ENCODE measurements at regions not wholly inside any gene's neighbourhood (a gene's known extent, or its start where the extent isn't known, plus 50 kb on each side); places are given as distances from the start of the nearest gene placed in this dataset.
A peak's percentile ranks its signal among the peaks of the same experiment; 100 is the strongest.
"Not testable (repeated sequence)": the region's sequence is repeated elsewhere in the genome, so short reads cannot be mapped to it uniquely, and the experiment has no call there.

GRCh38 chr7:56373314-56373713 is 257.1 kb upstream of the NUPR2 start:
- not testable (repeated sequence) for H3K4me1 ChIP-seq (ENCODE audit: insufficient read depth); H3K4me3 ChIP-seq (ENCODE audit: low read depth, low read length); H3K36me3 ChIP-seq (ENCODE audit: insufficient read depth); DNase-seq (ENCODE audit: extremely low spot score); H3K27ac ChIP-seq (ENCODE audit: low read depth)
- 94% methylated on average over 19 of the region's 24 CpGs for WGBS

GRCh38 chr7:56371792-56372191 is 255.6 kb upstream of the NUPR2 start:
- not testable (repeated sequence) for H3K36me3 ChIP-seq (ENCODE audit: insufficient read depth); H3K4me1 ChIP-seq (ENCODE audit: insufficient read depth); DNase-seq (ENCODE audit: extremely low spot score); H3K4me3 ChIP-seq (ENCODE audit: low read depth, low read length); H3K27ac ChIP-seq (ENCODE audit: low read depth)
- 91% methylated on average over 15 of the region's 27 CpGs for WGBS

GRCh38 chr7:56370208-56370872 is 254.1 kb upstream of the NUPR2 start:
- WGBS = 97% methylated on average over 8 of the region's 43 CpGs
- not testable (repeated sequence) for H3K4me3 ChIP-seq (ENCODE audit: low read depth, low read length); DNase-seq (ENCODE audit: extremely low spot score); H3K4me1 ChIP-seq (ENCODE audit: insufficient read depth); H3K27ac ChIP-seq (ENCODE audit: low read depth); H3K36me3 ChIP-seq (ENCODE audit: insufficient read depth)

- H3K4me1 ChIP-seq (ENCODE audit: insufficient read depth); H3K36me3 ChIP-seq (ENCODE audit: insufficient read depth); H3K4me3 ChIP-seq (ENCODE audit: low read depth, low read length); DNase-seq (ENCODE audit: extremely low spot score); H3K27ac ChIP-seq (ENCODE audit: low read depth): not testable (repeated sequence)
- 94% methylated on average over 19 of the region's 19 CpGs for WGBS
These were observed 251.7 kb upstream of the NUPR2 start for GRCh38 chr7:56367914-56368313.

GRCh38 chr7:56367411-56367810 is 251.2 kb upstream of the NUPR2 start:
- H3K27ac ChIP-seq (ENCODE audit: low read depth); H3K4me3 ChIP-seq (ENCODE audit: low read depth, low read length); DNase-seq (ENCODE audit: extremely low spot score); H3K4me1 ChIP-seq (ENCODE audit: insufficient read depth); H3K36me3 ChIP-seq (ENCODE audit: insufficient read depth): not testable (repeated sequence)
- WGBS = 94% methylated on average over 24 of the region's 24 CpGs

GRCh38 chr7:56366701-56367100 is 250.5 kb upstream of the NUPR2 start:
- not testable (repeated sequence) for H3K36me3 ChIP-seq (ENCODE audit: insufficient read depth); DNase-seq (ENCODE audit: extremely low spot score); H3K4me1 ChIP-seq (ENCODE audit: insufficient read depth); H3K4me3 ChIP-seq (ENCODE audit: low read depth, low read length); H3K27ac ChIP-seq (ENCODE audit: low read depth)
- 92% methylated on average over 22 of the region's 22 CpGs for WGBS

- not testable (repeated sequence) for H3K27ac ChIP-seq (ENCODE audit: low read depth); DNase-seq (ENCODE audit: extremely low spot score); H3K4me3 ChIP-seq (ENCODE audit: low read depth, low read length); H3K36me3 ChIP-seq (ENCODE audit: insufficient read depth); H3K4me1 ChIP-seq (ENCODE audit: insufficient read depth)
- WGBS = 80% methylated on average over 4 of the region's 4 CpGs
These were observed 236.4 kb upstream of the NUPR2 start for GRCh38 chr7:56352576-56352975.

GRCh38 chr7:56351181-56351580 is 235.0 kb upstream of the NUPR2 start:
- H3K36me3 ChIP-seq (ENCODE audit: insufficient read depth); H3K27ac ChIP-seq (ENCODE audit: low read depth); H3K4me3 ChIP-seq (ENCODE audit: low read depth, low read length); DNase-seq (ENCODE audit: extremely low spot score); H3K4me1 ChIP-seq (ENCODE audit: insufficient read depth): not testable (repeated sequence)
- WGBS = 79% methylated on average over 8 of the region's 8 CpGs

- H3K27ac ChIP-seq (ENCODE audit: low read depth); H3K4me1 ChIP-seq (ENCODE audit: insufficient read depth); H3K36me3 ChIP-seq (ENCODE audit: insufficient read depth); H3K4me3 ChIP-seq (ENCODE audit: low read depth, low read length); DNase-seq (ENCODE audit: extremely low spot score): not testable (repeated sequence)
- 81% methylated on average over 7 of the region's 7 CpGs for WGBS
These were observed 232.1 kb upstream of the NUPR2 start for GRCh38 chr7:56348311-56348710.

- WGBS = 72% methylated on average over 9 of the region's 9 CpGs
- not testable (repeated sequence) for H3K4me3 ChIP-seq (ENCODE audit: low read depth, low read length); H3K4me1 ChIP-seq (ENCODE audit: insufficient read depth); H3K36me3 ChIP-seq (ENCODE audit: insufficient read depth); H3K27ac ChIP-seq (ENCODE audit: low read depth); DNase-seq (ENCODE audit: extremely low spot score)
These were observed 212.1 kb upstream of the NUPR2 start for GRCh38 chr7:56328327-56328726.

- Histone ChIP-seq H3K27ac (ENCODE audit: low read depth) (no peak overlapping the region), H3K4me1 (ENCODE audit: insufficient read depth) (no peaks in the 10 kb centered on the region), H3K36me3 (ENCODE audit: insufficient read depth) (no peaks in the 10 kb centered on the region), H3K4me3 (ENCODE audit: low read depth, low read length) (no peak overlapping the region)
- DNase-seq (ENCODE audit: extremely low spot score) = no peak
- WGBS = 73% methylated on average over 7 of the region's 7 CpGs
These were observed 174.3 kb upstream of the NUPR2 start for GRCh38 chr7:56290548-56290947.

- Histone ChIP-seq H3K4me3 (ENCODE audit: low read depth, low read length) (peak overlapping the region; percentile 39), H3K36me3 (ENCODE audit: insufficient read depth) (no peaks in the 10 kb centered on the region), H3K4me1 (ENCODE audit: insufficient read depth) (no peaks in the 10 kb centered on the region), H3K27ac (ENCODE audit: low read depth) (peak overlapping the region; percentile 45)
- 8% methylated on average over 57 of the region's 57 CpGs for WGBS
- no peak for DNase-seq (ENCODE audit: extremely low spot score)
These were observed 171.4 kb upstream of the NUPR2 start for GRCh38 chr7:56287429-56288138.

GRCh38 chr7:56256108-56256507 is 139.9 kb upstream of the NUPR2 start:
- no peaks in the 10 kb centered on the region for H3K4me1 ChIP-seq (ENCODE audit: insufficient read depth)
- 84% methylated on average over 7 of the region's 7 CpGs for WGBS
- H3K4me3 ChIP-seq (ENCODE audit: low read depth, low read length) = no peak overlapping the region
- DNase-seq (ENCODE audit: extremely low spot score) = no peak
- no peaks in the 10 kb centered on the region for H3K36me3 ChIP-seq (ENCODE audit: insufficient read depth)
- H3K27ac ChIP-seq (ENCODE audit: low read depth) = no peak overlapping the region

GRCh38 chr7:56250135-56250534 is 133.9 kb upstream of the NUPR2 start:
- Histone ChIP-seq H3K4me1 (ENCODE audit: insufficient read depth) (no peaks in the 10 kb centered on the region), H3K36me3 (ENCODE audit: insufficient read depth) (no peaks in the 10 kb centered on the region), H3K27ac (ENCODE audit: low read depth) (no peak overlapping the region), H3K4me3 (ENCODE audit: low read depth, low read length) (no peak overlapping the region)
- no peak for DNase-seq (ENCODE audit: extremely low spot score)
- 57% methylated on average over 3 of the region's 3 CpGs for WGBS
